Progenitor cell of endocrine pancreas (in vitro differentiated cells): ENCODE measurements at regions not wholly inside any gene's neighbourhood (a gene's known extent, or its start where the extent isn't known, plus 50 kb on each side); places are given as distances from the start of the nearest gene placed in this dataset.

ENCODE experiments used
- DNase-seq: peaks from one replicate; pipeline ENCODE4 v3.0.0; 2021; ENCODE audit warnings: low spot score; ENCODE audit not compliant: unreplicated experiment
- H3K27ac Mint-ChIP-seq: 2 replicates; pipeline ENCODE4 v1.8.0; 2021; ENCODE audit warnings: mild to moderate bottlenecking, moderate library complexity, mixed read lengths
- H3K27me3 Mint-ChIP-seq: 2 replicates; pipeline ENCODE4 v1.8.0; 2021; ENCODE audit warnings: mixed read lengths
- H3K36me3 Mint-ChIP-seq: 2 replicates; pipeline ENCODE4 v1.8.0; 2022; ENCODE audit warnings: mixed read lengths; ENCODE audit not compliant: insufficient read depth
- H3K4me1 Mint-ChIP-seq: 2 replicates; pipeline ENCODE4 v1.8.0; 2021; ENCODE audit warnings: low read depth, mixed read lengths
- H3K4me3 Mint-ChIP-seq: 2 replicates; pipeline ENCODE4 v1.8.0; 2021; ENCODE audit warnings: low read depth, mild to moderate bottlenecking, moderate library complexity, mixed read lengths
- H3K9me3 Mint-ChIP-seq: 2 replicates; pipeline ENCODE4 v1.8.0; 2021; ENCODE audit warnings: low read depth, mixed read lengths
- TF ChIP-seq, protein P1 (sequence below): fragments of 200-600 bp; sonication (generic); IDR thresholded peaks from one replicate; pipeline ENCODE4 v1.5.0; 2021; ENCODE audit warnings: antibody characterized with exemption, mild to moderate bottlenecking; ENCODE audit not compliant: unreplicated experiment

DNA sequence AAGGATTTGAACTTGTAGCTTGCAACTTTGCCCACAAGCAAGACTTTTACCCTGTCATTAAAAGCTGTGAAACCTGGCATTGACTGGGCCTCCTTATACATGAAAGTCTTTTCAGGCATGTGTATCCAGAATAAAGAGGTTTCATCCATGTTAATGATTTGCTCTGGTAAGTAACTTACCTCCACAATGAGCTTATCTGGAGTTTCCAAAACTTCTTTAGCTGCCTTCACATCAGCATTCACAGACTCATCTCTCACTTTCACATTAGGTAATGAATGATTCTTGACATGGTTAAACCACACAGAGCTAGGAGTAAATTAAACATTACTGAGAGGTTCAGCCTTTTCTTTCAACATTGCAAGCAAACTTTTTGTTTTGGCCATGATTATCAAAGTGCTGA lies 234.4 kb upstream of the CLEC14A start:
- H3K4me1 Mint-ChIP-seq = peaks cover 4% of the 10 kb centered on the region
- H3K27me3 Mint-ChIP-seq = no peaks in the 10 kb centered on the region
- no peak overlapping the region for H3K27ac Mint-ChIP-seq
- DNase-seq = no peak
- H3K9me3 Mint-ChIP-seq = peaks cover 8% of the 10 kb centered on the region
- no peak overlapping the region for H3K4me3 Mint-ChIP-seq
- no peaks in the 10 kb centered on the region for H3K36me3 Mint-ChIP-seq
- TF ChIP-seq, protein P1, sequence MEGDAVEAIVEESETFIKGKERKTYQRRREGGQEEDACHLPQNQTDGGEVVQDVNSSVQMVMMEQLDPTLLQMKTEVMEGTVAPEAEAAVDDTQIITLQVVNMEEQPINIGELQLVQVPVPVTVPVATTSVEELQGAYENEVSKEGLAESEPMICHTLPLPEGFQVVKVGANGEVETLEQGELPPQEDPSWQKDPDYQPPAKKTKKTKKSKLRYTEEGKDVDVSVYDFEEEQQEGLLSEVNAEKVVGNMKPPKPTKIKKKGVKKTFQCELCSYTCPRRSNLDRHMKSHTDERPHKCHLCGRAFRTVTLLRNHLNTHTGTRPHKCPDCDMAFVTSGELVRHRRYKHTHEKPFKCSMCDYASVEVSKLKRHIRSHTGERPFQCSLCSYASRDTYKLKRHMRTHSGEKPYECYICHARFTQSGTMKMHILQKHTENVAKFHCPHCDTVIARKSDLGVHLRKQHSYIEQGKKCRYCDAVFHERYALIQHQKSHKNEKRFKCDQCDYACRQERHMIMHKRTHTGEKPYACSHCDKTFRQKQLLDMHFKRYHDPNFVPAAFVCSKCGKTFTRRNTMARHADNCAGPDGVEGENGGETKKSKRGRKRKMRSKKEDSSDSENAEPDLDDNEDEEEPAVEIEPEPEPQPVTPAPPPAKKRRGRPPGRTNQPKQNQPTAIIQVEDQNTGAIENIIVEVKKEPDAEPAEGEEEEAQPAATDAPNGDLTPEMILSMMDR = no peak

DNA sequence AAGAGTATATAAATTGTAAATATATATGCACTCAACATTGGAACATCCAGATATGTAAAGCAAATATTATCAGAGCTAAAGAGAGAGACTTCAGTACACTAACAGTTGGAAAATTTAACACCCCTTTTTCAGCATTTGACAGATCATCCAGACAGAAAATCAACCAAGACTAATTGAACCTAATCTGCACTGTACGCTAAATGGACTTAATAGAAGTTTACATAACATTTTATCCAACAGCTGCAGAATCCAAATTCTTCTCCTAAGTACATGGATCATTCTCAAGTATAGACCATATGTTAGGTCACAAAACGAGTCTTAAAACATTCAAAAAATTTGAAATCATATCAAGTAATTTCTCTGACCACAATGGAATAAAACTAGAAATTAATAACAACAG lies 229.1 kb upstream of the CLEC14A start:
- Mint-ChIP-seq H3K4me3 (no peak overlapping the region), H3K27me3 (no peaks in the 10 kb centered on the region), H3K27ac (no peak overlapping the region), H3K9me3 (peaks cover 6% of the 10 kb centered on the region), H3K36me3 (no peaks in the 10 kb centered on the region), H3K4me1 (no peaks in the 10 kb centered on the region)
- DNase-seq = no peak
- TF ChIP-seq, protein P1 = no peak

DNA sequence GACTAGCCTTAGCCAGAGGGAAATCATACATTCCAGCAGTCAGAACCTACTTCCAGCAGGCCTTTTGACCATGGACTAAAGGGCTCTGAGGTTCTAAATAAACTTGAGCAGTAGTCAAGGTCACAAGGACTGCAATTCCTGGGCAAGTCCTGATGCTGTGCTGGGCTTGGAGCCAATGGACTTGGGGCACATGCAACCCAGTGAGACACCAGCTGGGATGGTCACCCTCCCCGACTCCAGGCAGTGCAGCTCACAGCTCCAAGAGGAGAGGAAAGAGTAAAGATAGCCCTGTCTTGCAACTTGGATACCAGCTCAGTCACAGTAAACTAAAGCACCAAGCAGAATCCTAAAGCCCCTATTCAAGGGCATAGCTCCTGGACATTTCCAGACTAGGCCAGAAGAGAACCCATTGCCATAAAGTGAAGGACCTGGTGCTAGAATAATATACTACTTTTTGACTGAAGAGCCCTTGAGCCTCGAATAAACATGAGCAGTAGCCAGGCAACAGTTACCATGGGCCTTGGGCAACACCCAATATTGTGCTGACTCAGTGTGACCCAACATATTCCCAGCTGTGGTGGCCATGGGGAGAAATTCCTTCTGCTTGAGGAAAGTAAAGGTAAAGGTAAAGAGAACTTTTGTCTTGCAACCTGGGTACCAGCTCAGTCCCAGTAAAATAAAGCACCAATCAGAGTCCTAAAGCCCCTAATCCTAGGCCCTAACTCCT lies 226.2 kb upstream of the CLEC14A start:
- H3K27ac Mint-ChIP-seq = no peak overlapping the region

DNA sequence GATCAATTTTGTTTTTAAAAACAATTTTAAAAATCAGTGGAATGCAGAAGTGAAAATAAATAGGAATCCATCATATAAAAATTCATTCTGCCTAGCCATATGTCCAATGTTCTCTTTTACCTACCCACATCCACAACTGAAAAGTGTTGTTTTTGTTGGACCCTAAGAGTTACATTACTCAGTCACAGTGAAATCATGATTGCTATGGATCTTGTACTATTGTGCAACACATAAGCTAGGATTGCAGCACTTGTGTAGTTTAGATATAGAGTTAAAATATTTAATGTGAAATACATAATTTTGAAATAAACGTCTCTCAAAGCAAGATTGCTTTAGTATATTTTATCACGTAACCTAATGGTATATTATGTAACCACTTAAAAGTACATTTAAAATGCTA lies 213.3 kb upstream of the CLEC14A start:
- no peaks in the 10 kb centered on the region for H3K4me1 Mint-ChIP-seq
- TF ChIP-seq, protein P1 = no peak
- no peak overlapping the region for H3K4me3 Mint-ChIP-seq
- no peaks in the 10 kb centered on the region for H3K27me3 Mint-ChIP-seq
- DNase-seq = no peak
- no peak overlapping the region for H3K27ac Mint-ChIP-seq
- no peaks in the 10 kb centered on the region for H3K36me3 Mint-ChIP-seq
- H3K9me3 Mint-ChIP-seq = peaks cover 9% of the 10 kb centered on the region

More for the DNA sequence above, 226.2 kb upstream of the CLEC14A start:
- DNase-seq = no peak
- peaks cover 4% of the 10 kb centered on the region for H3K36me3 Mint-ChIP-seq
- H3K4me1 Mint-ChIP-seq = no peaks in the 10 kb centered on the region
- peaks cover 21% of the 10 kb centered on the region for H3K9me3 Mint-ChIP-seq
- TF ChIP-seq, protein P1 = no peak
- H3K27me3 Mint-ChIP-seq = no peaks in the 10 kb centered on the region
- no peak overlapping the region for H3K4me3 Mint-ChIP-seq

DNA sequence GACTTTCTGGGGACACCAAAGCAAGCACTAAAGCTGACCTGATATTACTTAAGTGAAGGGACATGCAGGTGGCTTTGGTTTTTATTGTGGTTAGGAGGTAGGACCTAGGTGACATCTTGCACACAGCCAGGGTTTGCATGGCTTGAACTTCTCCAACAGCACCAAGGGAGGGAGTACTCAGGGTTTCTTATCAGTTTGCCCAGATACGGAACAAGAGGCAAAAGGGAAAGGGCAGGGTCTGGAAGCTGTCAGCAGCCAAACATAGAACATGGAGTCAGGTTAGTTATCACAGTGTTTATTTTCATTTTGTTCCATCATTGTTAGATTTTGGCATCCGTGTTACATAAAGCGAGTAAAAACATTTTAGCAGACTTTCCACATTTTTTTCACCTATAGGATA lies 186.3 kb upstream of the CLEC14A start:
- DNase-seq = no peak

More for the DNA sequence above, 186.3 kb upstream of the CLEC14A start:
- Mint-ChIP-seq H3K9me3 (peaks cover 38% of the 10 kb centered on the region), H3K27me3 (no peaks in the 10 kb centered on the region), H3K4me3 (no peak overlapping the region), H3K36me3 (peaks cover 5% of the 10 kb centered on the region), H3K4me1 (peaks cover 2% of the 10 kb centered on the region), H3K27ac (no peak overlapping the region)
- TF ChIP-seq, protein P1 = no peak
